GM19328 (cell line): ENCODE measurements at regions not wholly inside any gene's neighbourhood (a gene's known extent, or its start where the extent isn't known, plus 50 kb on each side); places are given as distances from the start of the nearest gene placed in this dataset.
"Not testable (repeated sequence)": the region's sequence is repeated elsewhere in the genome, so short reads cannot be mapped to it uniquely, and the experiment has no call there.

Experiments used
- ATAC-seq: cut with Tn5 transposase; IDR thresholded peaks from one replicate; pipeline ENCODE4 v1.9.1; 2021; ENCODE audit warnings: mild to moderate bottlenecking, moderate library complexity; ENCODE audit not compliant: unreplicated experiment

DNA sequence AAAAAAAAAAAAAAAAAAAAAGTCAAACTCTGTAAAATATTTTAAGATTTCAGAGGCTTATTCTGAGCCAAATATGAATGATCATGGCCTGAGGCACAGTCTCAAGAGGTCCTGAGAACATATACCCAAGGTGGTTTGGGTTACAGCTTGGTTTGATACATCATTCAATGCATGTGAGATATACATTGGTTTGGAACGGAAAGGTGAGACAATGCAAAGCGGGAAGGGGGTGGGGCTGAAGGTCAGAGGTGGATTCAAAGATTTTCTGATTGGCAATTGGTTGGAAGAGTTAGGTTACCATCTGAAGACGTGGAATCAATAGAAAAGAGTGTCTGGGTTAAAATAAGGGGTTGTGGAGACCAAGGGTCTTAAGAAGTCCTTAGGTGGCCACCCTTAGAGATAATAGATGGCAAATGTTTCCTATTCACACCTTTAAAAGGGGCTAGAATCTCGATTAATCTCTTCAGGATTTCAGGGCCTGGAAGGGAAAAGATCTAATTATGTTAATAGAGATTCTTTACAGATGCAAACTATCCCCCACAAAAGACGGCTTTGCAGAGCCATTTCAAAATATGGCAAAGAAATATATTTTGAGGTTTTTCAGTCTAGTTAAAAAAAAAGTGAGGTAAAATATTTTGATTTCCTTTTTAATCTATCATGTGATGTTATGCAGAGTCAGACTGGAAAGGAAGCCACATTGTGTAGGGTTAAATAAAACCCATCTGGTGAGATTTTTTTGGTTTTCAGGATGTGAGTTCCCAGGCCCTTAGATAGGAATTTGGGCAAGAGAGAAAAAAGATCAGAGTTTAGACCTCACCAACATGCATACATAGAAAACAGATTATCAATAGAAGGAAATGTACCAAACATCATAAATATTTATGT, 173.8 kb upstream of the CNOT2 start:
- no peak for ATAC-seq

DNA sequence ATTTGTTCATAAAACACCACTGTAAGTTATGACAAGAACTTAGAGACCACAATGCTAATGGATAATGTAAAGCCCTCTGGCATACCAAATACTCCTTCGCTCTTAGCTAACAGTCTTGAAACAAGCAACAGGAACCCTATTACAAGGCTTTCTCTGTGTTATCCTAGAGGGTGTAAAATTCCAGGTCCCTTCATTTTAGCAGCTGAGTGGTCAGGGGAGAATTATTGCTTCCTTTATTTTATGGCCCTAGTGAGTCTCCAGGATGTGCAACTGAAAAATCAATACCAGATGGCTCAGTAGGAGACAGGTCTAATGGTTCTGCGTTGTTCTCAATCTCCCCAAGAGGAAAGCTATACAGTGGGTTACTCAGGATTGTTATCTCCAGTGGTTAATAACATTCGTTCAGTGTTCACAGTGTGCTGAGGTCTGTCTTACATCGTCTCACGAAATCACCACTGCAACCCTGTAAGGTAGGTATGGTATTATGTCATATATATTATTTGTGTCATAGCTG, 172.7 kb upstream of the CNOT2 start:
- ATAC-seq: no peak

DNA sequence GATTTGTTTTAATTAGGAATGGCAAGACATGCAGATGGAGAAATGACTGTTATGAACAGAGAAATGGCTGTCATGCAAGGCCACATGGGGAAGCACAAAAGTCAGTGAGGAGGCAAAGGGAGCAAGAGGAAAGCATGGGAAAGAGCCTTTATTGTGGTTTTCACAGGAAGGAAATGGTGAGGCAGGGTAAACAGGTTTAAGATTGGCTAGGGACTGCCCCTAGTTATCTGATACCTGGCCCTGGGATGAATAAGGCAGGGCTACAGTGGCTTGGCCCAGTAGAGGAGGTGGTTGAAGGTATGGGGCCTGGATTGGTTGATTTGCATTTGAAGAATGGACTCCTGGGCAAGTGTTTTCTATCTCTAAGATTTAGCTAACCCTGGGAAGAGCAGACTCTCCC, 168.7 kb upstream of the CNOT2 start:
- no peak for ATAC-seq

DNA sequence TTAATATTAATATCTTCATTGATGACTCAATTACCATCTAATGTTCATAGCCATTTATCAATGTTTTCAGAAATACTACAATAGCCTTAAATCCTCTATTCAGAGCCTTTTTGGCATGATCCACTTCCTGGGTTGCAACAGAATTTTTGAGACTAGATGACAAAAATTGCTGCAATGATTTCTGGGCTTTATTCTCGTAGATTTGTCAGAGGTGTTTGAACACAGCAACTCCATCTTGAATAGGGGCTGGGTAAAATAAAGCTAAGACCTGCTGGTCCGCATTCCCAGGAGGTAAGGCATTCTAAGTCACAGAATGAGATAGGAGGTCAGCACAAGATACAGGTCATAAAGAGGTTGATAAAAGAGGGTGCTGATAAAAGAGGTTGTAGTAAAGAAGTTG, 165.8 kb upstream of the CNOT2 start:
- ATAC-seq: no peak

DNA sequence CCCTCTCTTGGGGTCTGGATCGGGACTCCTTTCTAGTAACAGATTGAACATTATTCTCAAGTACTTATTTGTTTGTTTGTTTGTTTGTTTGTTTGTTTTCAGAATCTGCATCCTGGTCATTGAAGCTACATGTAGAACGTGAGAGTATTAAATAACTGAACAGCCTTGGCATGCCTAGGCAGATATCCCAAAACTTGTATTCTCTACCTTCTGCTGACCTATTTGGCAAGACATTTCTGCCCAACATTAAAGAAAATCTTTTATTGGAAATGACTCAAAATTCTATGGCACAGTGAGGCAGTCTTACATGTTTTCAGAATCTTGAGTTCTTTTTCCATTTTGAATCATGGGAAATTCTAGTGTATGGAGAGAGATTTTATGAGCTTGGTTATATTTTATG, 165.1 kb upstream of the CNOT2 start:
- ATAC-seq: no peak

DNA sequence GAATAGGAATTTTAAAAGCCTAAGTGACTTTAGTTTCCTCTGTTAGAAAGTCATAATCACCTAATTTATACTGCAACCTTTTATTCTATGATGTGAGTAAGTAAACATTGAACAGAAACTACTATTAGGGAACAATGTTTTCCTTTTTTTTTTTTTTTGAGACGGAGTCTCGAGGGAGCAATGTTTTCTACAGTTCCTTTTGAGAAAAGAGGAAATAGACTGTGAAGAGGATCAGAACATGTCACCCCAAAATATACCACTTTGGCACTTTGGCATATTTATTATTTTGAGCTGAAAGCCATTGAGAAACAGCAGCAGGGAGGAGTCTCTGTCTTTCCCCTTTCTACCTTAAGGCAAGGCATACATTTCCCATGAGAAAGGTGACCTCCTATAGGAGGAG, 162.7 kb upstream of the CNOT2 start:
- ATAC-seq: no peak

DNA sequence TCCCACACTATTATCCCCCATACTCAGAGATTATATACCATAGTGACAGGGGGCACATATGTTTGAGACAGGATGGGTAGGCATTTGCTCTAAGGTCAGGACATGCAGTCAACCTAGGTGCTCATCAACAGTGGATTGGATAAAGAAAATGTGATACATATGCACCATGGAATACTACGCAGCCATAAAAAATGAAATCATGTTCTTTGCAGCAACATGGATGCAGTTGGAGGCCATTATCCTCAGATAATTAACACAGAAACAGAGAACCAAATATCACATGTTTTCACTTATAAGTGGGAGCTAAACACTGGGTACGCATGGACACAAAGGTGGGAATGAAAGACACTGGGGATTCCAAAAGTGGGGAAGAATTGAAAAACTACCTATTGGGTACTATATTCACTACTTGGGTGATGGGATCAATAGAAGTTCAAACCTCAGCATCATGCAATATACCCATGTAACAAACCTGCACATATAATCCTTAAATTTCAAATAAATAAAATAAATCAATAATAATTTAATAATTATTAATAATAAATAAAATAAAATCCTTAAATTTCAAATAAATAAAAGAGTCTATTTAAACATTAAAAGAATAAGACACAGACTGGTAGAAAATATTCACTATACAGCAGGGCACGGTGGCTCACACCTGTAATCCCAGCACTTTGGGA, 160.1 kb upstream of the CNOT2 start:
- ATAC-seq: no peak

DNA sequence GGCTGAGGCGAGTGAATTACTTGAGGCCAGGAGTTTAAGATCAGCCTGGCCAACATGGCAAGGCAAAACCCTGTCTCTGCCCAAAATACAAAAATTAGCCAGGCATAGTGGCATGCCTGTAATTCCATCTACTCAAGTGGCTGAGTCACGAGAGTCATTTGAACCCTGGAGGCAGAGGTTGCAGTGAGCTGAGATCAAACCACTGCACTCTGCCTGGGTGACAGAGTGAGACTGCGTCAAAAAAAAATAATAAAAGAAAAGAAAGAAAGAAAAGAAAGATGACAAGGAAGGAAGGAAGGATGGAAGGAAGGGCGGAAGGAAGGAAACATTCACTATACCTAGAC, 159.6 kb upstream of the CNOT2 start:
- no peak for ATAC-seq

DNA sequence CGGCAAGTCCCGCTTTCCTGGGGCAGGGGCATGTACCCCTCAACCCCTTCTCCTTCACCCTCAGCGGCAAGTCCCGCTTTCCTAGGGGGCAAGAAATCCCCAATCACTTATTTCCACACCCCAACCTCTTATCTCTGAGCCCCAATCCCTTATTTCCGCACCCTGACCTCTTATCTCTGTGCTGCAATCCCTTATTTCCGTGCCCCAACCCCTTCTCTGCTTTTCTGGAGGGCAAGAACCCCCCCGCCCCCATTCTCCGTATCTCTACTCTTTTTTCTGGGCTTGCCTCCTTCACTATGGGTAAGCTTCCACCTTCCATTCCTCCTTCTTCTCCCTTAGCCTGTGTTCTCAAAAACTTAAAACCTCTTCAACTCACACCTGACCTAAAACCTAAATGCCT, 156.9 kb upstream of the CNOT2 start:
- not testable (repeated sequence) for ATAC-seq

DNA sequence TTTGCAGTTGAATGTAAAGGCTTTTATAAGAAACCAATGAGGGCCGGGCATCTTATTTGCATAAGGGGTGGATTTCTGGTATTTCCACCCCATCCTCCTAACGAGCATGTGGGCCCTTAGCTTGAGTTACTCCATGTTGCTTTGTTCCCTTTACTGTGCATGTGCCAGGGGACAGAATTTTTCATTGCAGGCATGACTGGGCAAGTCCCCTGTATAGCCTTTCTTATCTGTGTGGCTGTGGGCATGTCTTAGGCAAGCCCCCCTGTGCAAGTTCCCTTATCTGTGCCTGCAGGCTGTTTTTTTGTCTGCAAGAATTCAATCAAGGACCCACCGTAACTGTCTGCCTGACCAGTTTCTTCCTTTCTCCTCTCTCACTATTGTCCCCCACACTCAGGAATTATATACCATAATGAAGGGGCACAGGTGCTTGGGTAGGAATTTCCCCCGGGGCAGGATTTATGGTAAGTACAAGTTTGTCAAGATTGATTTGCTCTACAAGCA, 152.2 kb upstream of the CNOT2 start:
- no peak for ATAC-seq

DNA sequence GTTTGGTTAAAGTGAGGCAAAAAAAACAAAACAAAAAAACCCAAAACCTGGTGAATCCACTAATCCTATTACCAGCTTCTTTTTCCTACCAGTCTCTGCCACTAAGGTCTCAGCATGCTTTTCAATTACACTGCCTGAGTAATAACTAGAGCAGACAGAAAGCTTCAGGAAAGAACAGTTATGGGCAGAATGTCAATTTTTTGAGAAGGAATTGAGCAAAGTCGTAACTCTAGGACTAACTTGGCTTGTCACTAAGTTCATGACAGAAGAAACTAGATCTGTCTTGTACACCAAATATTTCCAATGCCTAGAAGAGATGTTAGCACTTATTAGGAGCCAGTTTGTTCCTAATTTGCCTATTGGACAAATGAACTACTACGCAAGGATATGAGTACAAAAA, 148.8 kb upstream of the CNOT2 start:
- ATAC-seq: no peak

DNA sequence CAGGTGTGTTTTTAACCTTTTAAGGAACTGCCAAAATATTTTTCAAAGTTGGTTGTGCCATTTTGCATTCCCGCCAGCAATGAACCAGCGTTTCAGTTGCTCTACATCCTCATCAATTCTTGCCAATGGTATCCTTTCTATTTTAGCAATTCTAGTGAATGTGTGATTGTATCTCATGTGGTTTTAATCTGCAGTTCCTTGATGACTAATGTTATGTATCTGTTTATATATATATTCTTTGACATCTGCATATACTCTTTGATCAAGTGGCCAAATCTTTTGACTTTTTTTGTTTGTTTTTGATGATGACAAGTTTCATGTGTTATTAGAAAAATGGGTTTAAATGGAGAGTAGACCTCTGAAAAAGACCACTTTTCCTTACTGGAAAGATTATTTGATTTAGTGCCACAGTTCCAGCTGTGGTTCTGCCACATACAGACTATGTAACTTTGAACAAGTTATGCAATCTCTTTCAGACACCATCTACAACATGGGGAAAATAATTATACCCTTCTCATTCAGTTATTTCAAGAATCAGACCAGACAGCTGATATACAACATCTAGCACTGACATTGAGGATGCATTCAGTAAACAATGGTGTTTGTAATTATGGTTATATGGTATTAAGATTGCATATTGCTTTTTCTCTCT, 146.3 kb upstream of the CNOT2 start:
- ATAC-seq: no peak

DNA sequence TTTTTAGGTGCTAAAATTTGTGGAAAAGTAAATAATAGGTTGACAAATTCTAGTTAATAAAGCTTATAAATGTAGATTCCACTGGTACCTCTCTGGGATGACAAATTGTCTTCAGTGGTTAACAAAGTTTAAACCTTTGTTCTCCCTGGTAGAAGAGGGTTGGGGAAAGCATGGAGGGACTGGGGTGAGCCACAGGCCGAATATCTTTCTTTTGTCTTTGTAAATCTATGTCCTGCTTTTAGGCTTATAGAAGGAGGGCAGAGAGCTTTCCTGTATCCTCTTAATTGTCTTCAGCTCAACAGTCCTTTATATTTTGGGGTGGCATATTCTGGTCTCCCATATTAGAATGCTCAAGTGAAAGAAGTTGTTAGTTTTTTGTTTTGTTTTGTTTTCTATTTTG, 142.2 kb upstream of the CNOT2 start:
- ATAC-seq: no peak

DNA sequence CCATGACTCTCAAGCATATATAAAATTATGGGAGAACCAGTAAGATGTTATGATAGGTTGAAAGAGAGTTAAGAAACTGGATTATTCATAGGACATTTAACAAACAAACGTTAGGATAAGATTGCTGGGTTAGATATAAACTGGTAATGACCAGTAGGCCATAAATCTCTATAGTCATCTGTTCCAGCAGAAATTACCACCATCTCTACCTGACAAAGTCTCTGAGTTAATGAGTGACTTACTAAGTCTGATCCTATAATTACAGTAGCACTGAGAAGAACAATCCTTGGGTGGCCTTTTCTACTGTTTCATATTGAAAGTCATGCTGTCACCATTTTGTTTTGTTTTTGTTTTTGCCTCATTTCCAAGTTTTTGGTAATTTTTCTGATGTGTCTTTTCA, 136.9 kb upstream of the CNOT2 start:
- no peak for ATAC-seq

DNA sequence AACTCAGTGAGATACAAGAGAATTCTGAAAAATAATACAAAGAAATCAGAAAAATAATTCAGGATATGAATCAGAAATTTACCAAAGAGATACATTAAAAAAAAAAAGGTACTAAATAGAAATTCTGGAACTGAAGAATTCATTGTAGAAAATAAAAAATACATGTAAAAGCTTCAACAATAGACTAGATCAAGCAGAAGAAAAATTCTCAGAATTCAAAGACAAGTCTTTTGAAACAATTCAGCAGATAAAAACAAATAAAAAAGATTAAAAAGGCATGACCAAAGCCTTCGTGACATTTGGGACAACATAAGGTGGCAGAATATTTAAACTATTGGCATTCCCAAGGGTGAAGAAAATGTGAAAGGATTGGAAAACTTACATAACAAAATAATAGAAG, 133.1 kb upstream of the CNOT2 start:
- ATAC-seq: no peak

DNA sequence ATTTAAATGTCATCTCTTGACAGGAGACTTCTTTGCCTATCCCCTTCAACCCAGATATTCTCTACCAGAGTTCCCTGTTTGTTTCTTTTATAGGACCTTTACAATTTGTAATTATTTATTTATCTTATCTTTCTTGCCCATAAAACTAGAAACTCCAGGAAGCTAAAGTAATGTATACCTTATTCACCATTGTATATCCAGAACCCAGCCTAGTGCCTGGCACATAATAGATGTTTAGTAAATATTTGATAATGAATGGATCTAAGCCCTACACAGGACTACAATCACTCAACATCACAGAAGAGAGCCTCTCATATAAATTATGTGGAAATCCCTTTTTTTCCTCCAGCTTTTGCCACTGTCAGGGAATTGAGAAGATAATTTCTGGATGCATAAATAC, 125.6 kb upstream of the CNOT2 start:
- no peak for ATAC-seq

DNA sequence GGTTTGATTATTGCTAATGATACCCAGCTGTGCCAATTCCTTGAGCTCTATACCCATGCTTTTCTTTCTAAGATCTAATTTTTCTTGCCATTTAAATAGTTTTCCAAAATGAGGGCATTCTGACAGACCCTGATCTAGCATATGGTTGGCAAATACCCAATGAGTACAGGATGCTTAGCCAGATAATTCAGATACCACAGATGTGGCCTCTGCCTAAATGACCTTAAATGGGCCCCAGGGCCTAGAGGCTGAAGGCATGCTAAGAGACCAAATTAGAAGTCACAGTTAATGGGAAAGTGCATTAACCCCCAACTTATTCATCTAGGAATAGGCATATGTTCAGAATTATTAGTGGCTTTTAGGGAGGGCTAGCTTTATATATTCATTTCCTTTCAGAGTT, 122.3 kb upstream of the CNOT2 start:
- ATAC-seq: no peak

DNA sequence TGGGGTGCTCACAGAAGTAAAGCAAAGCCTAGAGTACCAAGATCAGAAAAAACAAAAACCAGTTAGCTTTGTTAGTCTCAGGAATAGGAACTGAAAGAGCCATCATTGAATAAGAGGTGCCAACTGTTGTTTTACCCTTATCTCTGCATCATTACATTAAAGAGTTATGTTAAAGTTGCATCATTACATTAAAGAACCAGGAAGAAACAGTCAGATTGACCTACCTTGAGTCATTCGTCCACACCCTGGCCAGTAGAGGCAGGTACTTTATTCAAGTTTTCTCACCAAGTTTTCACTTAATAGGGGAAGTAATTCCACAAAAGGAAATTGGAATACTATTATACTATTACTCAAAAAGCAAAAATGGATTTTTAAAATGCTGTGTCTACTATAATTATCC, 121.7 kb upstream of the CNOT2 start:
- ATAC-seq: no peak

DNA sequence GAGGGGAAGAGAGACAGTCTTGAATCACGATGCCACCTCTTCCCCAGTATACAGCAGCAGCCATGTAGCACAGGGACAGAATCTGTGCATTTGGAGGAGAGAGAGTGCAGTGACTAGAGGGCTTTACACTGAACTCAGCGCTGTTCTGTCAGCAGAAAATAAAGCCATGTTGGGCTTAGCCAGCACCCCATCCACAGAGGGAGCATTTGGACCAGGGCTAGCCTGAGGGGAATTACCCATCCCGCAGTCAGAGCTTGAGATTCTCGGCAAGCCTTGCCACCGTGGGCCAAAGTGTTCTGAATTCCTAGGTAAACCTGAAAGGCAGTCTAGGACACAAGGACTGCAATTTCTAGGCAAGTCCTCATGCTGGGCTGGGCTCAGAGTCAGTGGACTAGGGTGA, 120.4 kb upstream of the CNOT2 start:
- no peak for ATAC-seq

DNA sequence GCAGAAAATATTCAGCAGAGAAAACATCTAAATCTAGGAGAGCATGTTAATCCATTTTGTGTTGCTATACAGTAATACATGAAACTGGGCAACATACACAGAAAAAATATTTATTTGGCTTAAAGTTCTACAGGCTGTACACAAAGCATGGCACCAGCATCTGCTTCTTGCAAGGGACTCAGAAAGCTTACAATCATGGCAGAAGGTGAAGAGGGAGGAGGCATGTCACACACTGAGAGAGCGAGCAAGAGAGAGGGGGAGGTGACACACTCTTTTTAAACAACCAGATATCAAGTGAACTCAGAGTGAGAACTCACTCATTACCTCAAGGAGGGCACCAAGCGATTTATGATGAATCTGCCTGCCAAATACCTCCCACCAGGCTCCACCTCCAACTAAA, 94.2 kb upstream of the CNOT2 start:
- no peak for ATAC-seq

DNA sequence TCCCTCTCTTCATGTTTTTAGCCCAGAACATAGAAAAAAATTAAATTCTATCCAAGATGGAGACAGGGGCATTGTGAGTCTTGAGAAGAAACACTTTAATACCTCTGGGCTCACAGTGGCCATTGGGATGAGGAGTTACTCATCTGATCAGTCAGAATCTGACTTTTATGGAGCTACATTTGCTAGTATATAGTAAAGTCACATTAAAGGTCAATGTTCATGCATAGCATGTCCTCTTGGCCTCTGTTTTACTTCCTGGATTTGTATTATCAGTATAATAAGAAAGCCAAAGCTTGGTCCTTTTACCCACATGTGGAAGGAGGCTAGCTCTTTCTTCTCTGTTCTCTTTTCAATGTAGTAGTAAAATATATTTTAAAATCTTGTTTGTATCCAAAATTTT, 93.6 kb upstream of the CNOT2 start:
- no peak for ATAC-seq

DNA sequence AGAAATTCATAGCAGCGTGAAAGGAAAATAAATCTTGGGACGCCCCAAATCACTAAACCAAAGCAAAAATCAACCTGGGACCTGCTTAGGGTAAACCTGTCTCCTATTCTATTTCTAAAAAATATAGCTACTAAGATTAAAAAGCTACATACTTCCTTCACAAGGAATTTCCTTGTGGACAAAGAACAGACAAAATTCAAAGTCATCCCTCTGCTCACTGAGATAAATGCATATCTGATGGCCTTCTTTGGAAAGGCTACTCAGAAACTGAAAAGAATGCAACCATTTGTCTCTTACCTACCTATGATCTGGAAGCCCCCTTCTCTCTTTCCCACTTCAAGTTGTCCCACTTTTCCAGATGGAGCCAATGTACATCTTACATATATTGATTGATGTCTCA, 93.0 kb upstream of the CNOT2 start:
- ATAC-seq: no peak
